ENCODE measurements at regions not wholly inside any gene's neighbourhood (a gene's known extent, or its start where the extent isn't known, plus 50 kb on each side); places are given as distances from the start of the nearest gene placed in this dataset.

GRCh38 chr10:36837416-36837815 lies 288.0 kb upstream of the ANKRD30A start:
- no peak overlapping the region for H3K4ac ChIP-seq (ENCODE audit: low read depth, low read length)
- H4K20me1 ChIP-seq (ENCODE audit: insufficient read depth, low read length), result no peaks in the 10 kb centered on the region
- ATAC-seq (ENCODE audit: low read depth) (no peak), DNase-seq (no peak)
- intact Hi-C loops (cut with micrococcal nuclease) (no loop called here), dilution Hi-C loops (cut with HindIII; ENCODE audit: low sequenced_read_pairs, unreplicated experiment) (no loop called here), in situ Hi-C loops (cut with MboI; ENCODE audit: low sequenced_read_pairs) (no loop called here)
- H3K18ac ChIP-seq (ENCODE audit: low read depth, low read length), result no peak overlapping the region
- no peak overlapping the region for H4K91ac ChIP-seq (ENCODE audit: insufficient read depth, low read depth, low read length)
- H3K9me3 ChIP-seq (ENCODE audit: control insufficient read depth, insufficient read depth, low read length), result no peaks in the 10 kb centered on the region
- H2BK20ac ChIP-seq (ENCODE audit: low read depth, low read length), result no peak overlapping the region
- no peaks in the 10 kb centered on the region for H3K4me1 ChIP-seq (ENCODE audit: control insufficient read depth, insufficient read depth, low read length)
- H3K14ac ChIP-seq (replicated peaks; ENCODE audit: low read depth, low read length), result no peak overlapping the region
- ChIA-PET CTCF (no interaction called here), POLR2A (ENCODE audit: unreplicated experiment) (no interaction called here)
- H3K79me1 ChIP-seq (ENCODE audit: low read depth in 1 of 2, low read length in 2 of 2), result no peaks in the 10 kb centered on the region
- H3K36me3 ChIP-seq (ENCODE audit: control insufficient read depth, insufficient read depth, low read length), result no peaks in the 10 kb centered on the region
- no peak overlapping the region for H3K4me2 ChIP-seq (ENCODE audit: low read depth, low read length)
- no peak overlapping the region for H3K4me3 ChIP-seq (ENCODE audit: insufficient read depth, low read depth, low read length)
- no peak overlapping the region for H2BK120ac ChIP-seq (ENCODE audit: low read depth, low read length)
- no peak overlapping the region for H3K9ac ChIP-seq (ENCODE audit: low read depth, low read length)
- H3K23ac ChIP-seq (ENCODE audit: low read depth, low read length), result no peak overlapping the region
- H2AK5ac ChIP-seq (ENCODE audit: low read depth, low read length), result no peak overlapping the region
- H2AK9ac ChIP-seq (replicated peaks; ENCODE audit: low read depth, low read length, poor library complexity), result no peak overlapping the region
- no peak overlapping the region for H2BK15ac ChIP-seq (ENCODE audit: low read depth, low read length)
- H2BK5ac ChIP-seq (ENCODE audit: low read depth, low read length, poor library complexity, severe bottlenecking), result no peak overlapping the region
- H4K5ac ChIP-seq (ENCODE audit: low read depth, low read length), result no peak overlapping the region
- no TSS peak for BruUV-seq (replicated peaks)
- no peak overlapping the region for H3K56ac ChIP-seq (ENCODE audit: extremely low read depth, insufficient read depth, low read length)
- no peak for TF ChIP-seq SMC3 (IDR thresholded peaks at IDR 0.05; ENCODE audit: low read depth, low read length)
- no peak for TF ChIP-seq MAFK (IDR thresholded peaks at IDR 0.05; ENCODE audit: low read depth, low read length)
- no peak for TF ChIP-seq BHLHE40 (IDR thresholded peaks at IDR 0.05; ENCODE audit: low read depth, low read length)
- no peak for TF ChIP-seq USF2 (IDR thresholded peaks at IDR 0.05; ENCODE audit: low read depth, low read length)
- no peak for TF ChIP-seq RAD21 (IDR thresholded peaks at IDR 0.05; ENCODE audit: low read length)
- no peak for TF ChIP-seq CTCF (conservative IDR thresholded peaks at IDR 0.05; ENCODE audit: low read depth, low read length)
- no peak for TF ChIP-seq POLR2A (IDR thresholded peaks at IDR 0.05; ENCODE audit: low read depth, low read length)
- no peak for TF ChIP-seq FOS (IDR thresholded peaks at IDR 0.05; ENCODE audit: low read depth, low read length)
- TF ChIP-seq ELK1 (IDR thresholded peaks at IDR 0.05; ENCODE audit: borderline replicate concordance, low read depth, low read length), result no peak
- H3K9me1 ChIP-seq (ENCODE audit: insufficient read depth, low read length), result no peaks in the 10 kb centered on the region
- no peak overlapping the region for H2AFZ ChIP-seq (replicated peaks; ENCODE audit: low read length, poor library complexity)
- no peak overlapping the region for H4K8ac ChIP-seq (ENCODE audit: low read depth in 2 of 2, low read length in 2 of 2)
- no peaks in the 10 kb centered on the region for H3K27me3 ChIP-seq (ENCODE audit: control insufficient read depth, insufficient read depth, low read length)
- no peak overlapping the region for H3K27ac ChIP-seq (ENCODE audit: insufficient read depth, low read length)

All from IMR-90 (cell line).